Esophagus squamous epithelium (tissue), 5 donors: ENCODE measurements at regions not wholly inside any gene's neighbourhood (a gene's known extent, or its start where the extent isn't known, plus 50 kb on each side); places are given as distances from the start of the nearest gene placed in this dataset.

Experiments
- DNase-seq: peaks from one replicate; lab custom pipeline; 2025; lab: John Stamatoyannopoulos, UW
- H3K27ac ChIP-seq, 4 donors: fragments of 200-600 bp; sonication (generic); one replicate each; pipeline ENCODE4 v1.5.1; 2016 to 2019; ENCODE audit warnings: mild to moderate bottlenecking in 1 of 4
- H3K27me3 ChIP-seq, 4 donors: fragments of 200-600 bp; sonication (generic); 1 replicate in 3 of 4; 2 replicates in 1 of 4; pipeline versions ENCODE4 v1.5.1 to v1.6.0; 2017 to 2021; ENCODE audit warnings: antibody characterized with exemption in 1 of 4
- H3K36me3 ChIP-seq, 3 donors: fragments of 200-600 bp; sonication (generic); one replicate each; pipeline ENCODE4 v1.5.1; 2016 to 2019
- H3K4me1 ChIP-seq, 3 donors: fragments of 200-600 bp; sonication (generic); one replicate each; pipeline ENCODE4 v1.5.1; 2017 to 2019
- H3K4me3 ChIP-seq, 4 donors: fragments of 200-600 bp; sonication (generic); 1 replicate in 3 of 4; 2 replicates in 1 of 4; pipeline ENCODE4 v1.5.1; 2016 to 2019; ENCODE audit warnings: mild to moderate bottlenecking in 2 of 4, moderate library complexity in 1 of 4
- H3K9me3 ChIP-seq, 3 donors: fragments of 200-600 bp; sonication (generic); one replicate each; pipeline ENCODE4 v1.5.1; 2016 to 2019
- CTCF ChIP-seq, 6 experiments: fragments of 450-650 bp in 4 of 6; fragments of 200-600 bp in 2 of 6; sonication (generic) in 2 of 6; IDR thresholded peaks; one replicate each; pipeline ENCODE4 v1.5.1; 2016 to 2019; ENCODE audit warnings: antibody characterized with exemption in 6 of 6, mild to moderate bottlenecking in 4 of 6, moderate library complexity in 4 of 6
- POLR2A ChIP-seq, 4 donors: fragments of 450-650 bp; IDR thresholded peaks; one replicate each; pipeline ENCODE4 v1.6.1; 2017; ENCODE audit warnings: antibody characterized with exemption in 4 of 4, mild to moderate bottlenecking in 4 of 4, moderate library complexity in 3 of 4
- WGBS, 2 donors: methylation state at CpG; one replicate each; pipeline ENCODE4 v1.1.5; 2018; 5-methylcytosine and 5-hydroxymethylcytosine counted together
- intact Hi-C: fragments of 100-400 bp; cut with DNase I; formaldehyde crosslinking; loops from one replicate; pipeline ENCODE4 v1.15.0; 2022
- donor health status: DM: yes; HTN: yes; CAD: no.

GRCh38 chr17:79443026-79443425, 167.8 kb downstream of the RBFOX3 start:
- no peak for DNase-seq
- no peak overlapping the region for H3K4me3 ChIP-seq
- H3K27me3 ChIP-seq = peaks cover 0 to 18% (median 0%) of the 10 kb centered on the region in 4 donors
- intact Hi-C loops = no loop called here
- no peaks in the 10 kb centered on the region for H3K9me3 ChIP-seq
- no peaks in the 10 kb centered on the region for H3K4me1 ChIP-seq
- no peaks in the 10 kb centered on the region for H3K36me3 ChIP-seq
- TF ChIP-seq CTCF (IDR thresholded peaks at IDR 0.05) = no peak
- no peak for TF ChIP-seq POLR2A (IDR thresholded peaks at IDR 0.05)
- H3K27ac ChIP-seq = no peak overlapping the region
- 70 to 100% methylated on average over 1 to 5 of the region's 10 CpGs for WGBS, 2 donors

- no peak for DNase-seq
- 69 to 70% methylated on average over 2 to 4 of the region's 15 CpGs for WGBS, 2 donors
- Histone ChIP-seq H3K4me1 (no peaks in the 10 kb centered on the region), H3K4me3 (no peak overlapping the region), H3K27ac (no peak overlapping the region), H3K9me3 (no peaks in the 10 kb centered on the region), H3K27me3 (peaks cover 0 to 27% (median 0%) of the 10 kb centered on the region in 4 donors), H3K36me3 (no peaks in the 10 kb centered on the region)
- no peak for TF ChIP-seq POLR2A (IDR thresholded peaks at IDR 0.05)
- no peak for TF ChIP-seq CTCF (IDR thresholded peaks at IDR 0.05)
- intact Hi-C loops = no loop called here
Measured at GRCh38 chr17:79441356-79442160, 169.3 kb downstream of the RBFOX3 start.

- Histone ChIP-seq H3K27ac (no peak overlapping the region), H3K4me1 (no peaks in the 10 kb centered on the region), H3K27me3 (peaks cover 0 to 37% (median 0%) of the 10 kb centered on the region in 4 donors), H3K9me3 (no peaks in the 10 kb centered on the region), H3K4me3 (no peak overlapping the region), H3K36me3 (no peaks in the 10 kb centered on the region)
- TF ChIP-seq POLR2A (IDR thresholded peaks at IDR 0.05) = no peak
- no peak for TF ChIP-seq CTCF (IDR thresholded peaks at IDR 0.05)
- DNase-seq = no peak
- 71 to 73% methylated on average over 8 of the region's 14 CpGs for WGBS, 2 donors
- intact Hi-C loops = no loop called here
Measured at GRCh38 chr17:79440251-79440650, 170.6 kb downstream of the RBFOX3 start.

GRCh38 chr17:79439493-79439892, 171.4 kb downstream of the RBFOX3 start:
- no peaks in the 10 kb centered on the region for H3K9me3 ChIP-seq
- DNase-seq = no peak
- no peak overlapping the region for H3K4me3 ChIP-seq
- no peaks in the 10 kb centered on the region for H3K4me1 ChIP-seq
- intact Hi-C loops = no loop called here
- 90 to 100% methylated on average over 2 to 6 of the region's 6 CpGs for WGBS, 2 donors
- H3K27ac ChIP-seq = no peak overlapping the region
- TF ChIP-seq CTCF (IDR thresholded peaks at IDR 0.05) (no peak), POLR2A (IDR thresholded peaks at IDR 0.05) (no peak)
- peaks cover 0 to 44% (median 0%) of the 10 kb centered on the region in 4 donors for H3K27me3 ChIP-seq
- H3K36me3 ChIP-seq = no peaks in the 10 kb centered on the region

DNA sequence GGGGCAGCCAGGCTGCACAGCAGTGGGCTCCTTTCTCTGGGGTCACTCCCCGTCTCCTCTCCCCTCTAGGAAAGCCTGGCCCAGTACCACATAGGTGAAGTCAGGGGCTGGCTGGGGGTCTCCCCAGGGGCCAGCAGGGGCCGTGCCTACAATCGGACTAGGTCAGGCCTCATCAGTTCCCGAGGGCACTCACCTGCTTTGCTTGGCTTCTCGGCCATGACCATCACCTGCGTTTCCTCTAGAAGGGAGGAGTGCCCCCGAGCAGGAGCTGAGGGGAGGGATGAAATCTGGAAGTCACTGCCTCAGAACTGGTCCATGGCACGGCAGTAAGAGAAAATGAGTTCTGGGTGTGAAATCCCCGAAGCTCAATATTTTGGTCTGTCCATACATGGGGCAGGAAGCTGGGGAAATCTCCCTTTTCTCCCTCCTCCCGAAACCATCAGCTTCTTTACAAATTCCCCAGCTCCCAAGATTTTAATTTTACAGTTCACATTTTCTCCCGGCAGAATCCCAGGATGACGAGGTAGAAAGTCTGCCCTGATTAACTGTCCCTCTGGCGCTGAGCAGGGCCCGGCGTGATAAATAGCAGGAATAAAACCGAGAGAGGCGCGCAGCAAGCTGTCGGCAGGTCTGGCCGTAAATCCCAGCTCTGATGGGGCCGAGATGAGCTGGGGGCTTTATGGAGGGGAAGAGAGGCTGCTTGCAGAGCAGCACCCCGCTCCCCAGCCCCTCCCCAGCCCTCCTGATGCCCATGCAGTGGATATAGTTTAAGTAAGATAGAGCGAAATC, 172.1 kb downstream of the RBFOX3 start:
- Histone ChIP-seq H3K4me3 (no peak overlapping the region), H3K27me3 (peaks cover 0 to 51% (median 0%) of the 10 kb centered on the region in 4 donors), H3K4me1 (no peaks in the 10 kb centered on the region), H3K36me3 (no peaks in the 10 kb centered on the region), H3K27ac (no peak overlapping the region), H3K9me3 (no peaks in the 10 kb centered on the region)
- 70 to 72% methylated on average over 12 to 20 of the region's 23 CpGs for WGBS, 2 donors
- DNase-seq = no peak
- TF ChIP-seq POLR2A (IDR thresholded peaks at IDR 0.05) = no peak
- no peak for TF ChIP-seq CTCF (IDR thresholded peaks at IDR 0.05)
- intact Hi-C loops = no loop called here
